ENCODE measurements at regions not wholly inside any gene's neighbourhood (a gene's known extent, or its start where the extent isn't known, plus 50 kb on each side); places are given as distances from the start of the nearest gene placed in this dataset.
"Not testable (repeated sequence)": the region's sequence is repeated elsewhere in the genome, so short reads cannot be mapped to it uniquely, and the experiment has no call there.

DNA sequence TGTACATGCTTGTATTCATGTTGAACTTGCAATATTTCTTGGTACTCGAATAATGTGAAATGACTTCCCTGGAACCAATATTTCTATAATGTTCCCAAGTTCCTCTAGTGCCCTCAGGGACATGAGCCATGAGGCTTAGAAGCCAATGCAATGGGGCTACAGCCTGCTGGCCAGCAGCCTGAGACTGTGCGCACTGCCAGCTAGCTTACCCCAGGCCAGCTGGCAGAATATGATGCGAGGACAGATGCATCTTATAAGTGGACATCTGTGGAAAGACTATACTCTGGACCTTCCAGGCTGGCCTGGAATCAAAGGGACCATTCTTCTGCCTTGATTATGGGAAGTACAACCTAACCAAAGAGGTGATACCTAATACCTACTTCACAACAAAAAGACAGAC is 1862.0 kb upstream of the ACO1 start:
- Histone ChIP-seq H3K4me3 (no peak overlapping the region), H3K27ac (no peak overlapping the region), H3K9me3 (no peaks in the 10 kb centered on the region), H3K36me3 (no peaks in the 10 kb centered on the region), H3K4me1 (no peaks in the 10 kb centered on the region), H3K27me3 (no peaks in the 10 kb centered on the region)
- intact Hi-C loops (cut with DNase I) = no loop called here
- TF ChIP-seq, protein P1, sequence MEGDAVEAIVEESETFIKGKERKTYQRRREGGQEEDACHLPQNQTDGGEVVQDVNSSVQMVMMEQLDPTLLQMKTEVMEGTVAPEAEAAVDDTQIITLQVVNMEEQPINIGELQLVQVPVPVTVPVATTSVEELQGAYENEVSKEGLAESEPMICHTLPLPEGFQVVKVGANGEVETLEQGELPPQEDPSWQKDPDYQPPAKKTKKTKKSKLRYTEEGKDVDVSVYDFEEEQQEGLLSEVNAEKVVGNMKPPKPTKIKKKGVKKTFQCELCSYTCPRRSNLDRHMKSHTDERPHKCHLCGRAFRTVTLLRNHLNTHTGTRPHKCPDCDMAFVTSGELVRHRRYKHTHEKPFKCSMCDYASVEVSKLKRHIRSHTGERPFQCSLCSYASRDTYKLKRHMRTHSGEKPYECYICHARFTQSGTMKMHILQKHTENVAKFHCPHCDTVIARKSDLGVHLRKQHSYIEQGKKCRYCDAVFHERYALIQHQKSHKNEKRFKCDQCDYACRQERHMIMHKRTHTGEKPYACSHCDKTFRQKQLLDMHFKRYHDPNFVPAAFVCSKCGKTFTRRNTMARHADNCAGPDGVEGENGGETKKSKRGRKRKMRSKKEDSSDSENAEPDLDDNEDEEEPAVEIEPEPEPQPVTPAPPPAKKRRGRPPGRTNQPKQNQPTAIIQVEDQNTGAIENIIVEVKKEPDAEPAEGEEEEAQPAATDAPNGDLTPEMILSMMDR (IDR thresholded peaks at IDR 0.05) = no peak
- ATAC-seq (no peak), DNase-seq (no peak)

DNA sequence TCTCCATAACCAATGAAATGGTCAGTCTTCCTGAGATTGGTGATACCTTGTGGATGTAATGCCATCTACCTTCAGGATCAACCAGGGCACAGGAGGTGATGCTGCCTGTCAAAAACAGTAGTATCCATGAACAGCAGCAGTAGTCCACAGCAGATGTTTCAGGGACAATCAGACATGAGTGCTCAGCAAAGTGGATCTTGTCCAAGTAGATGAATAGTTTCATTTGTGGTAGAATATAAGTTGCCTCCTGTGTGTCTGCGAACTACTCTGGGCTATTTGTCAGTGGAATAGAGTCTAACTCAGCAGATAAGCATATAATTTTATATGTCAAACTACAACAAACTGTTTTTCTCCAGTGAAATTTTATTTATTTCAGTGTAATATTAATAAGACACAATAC is 1860.1 kb upstream of the ACO1 start:
- intact Hi-C loops (cut with DNase I) = no loop called here
- no peak for DNase-seq
- Histone ChIP-seq H3K4me1 (no peaks in the 10 kb centered on the region), H3K4me3 (no peak overlapping the region), H3K27ac (no peak overlapping the region), H3K27me3 (no peaks in the 10 kb centered on the region), H3K9me3 (no peaks in the 10 kb centered on the region), H3K36me3 (no peaks in the 10 kb centered on the region)
- TF ChIP-seq, protein P1 (IDR thresholded peaks at IDR 0.05) = no peak
- ATAC-seq = no peak

DNA sequence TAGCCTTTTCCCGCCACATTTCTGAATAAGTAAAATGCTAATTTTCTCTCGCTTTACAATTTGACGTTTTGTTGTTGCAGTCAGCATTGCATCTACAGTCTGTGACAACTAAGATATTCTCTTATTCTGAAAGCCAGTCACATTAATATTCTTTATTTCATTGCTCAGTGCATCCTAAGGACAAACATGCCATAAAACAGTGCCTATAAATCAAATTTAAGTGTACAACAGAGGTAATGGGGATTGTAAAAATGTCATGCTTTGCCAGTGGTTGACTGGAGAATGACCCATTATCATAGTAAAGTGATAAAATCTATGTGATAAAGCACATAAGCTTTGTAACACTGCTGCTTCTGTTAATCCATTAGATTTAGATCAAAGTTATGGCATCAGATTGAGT is 1850.0 kb upstream of the ACO1 start:
- no peak for ATAC-seq
- H3K4me3 ChIP-seq = no peak overlapping the region
- H3K36me3 ChIP-seq = no peaks in the 10 kb centered on the region
- no peaks in the 10 kb centered on the region for H3K4me1 ChIP-seq
- no peak for DNase-seq
- intact Hi-C loops (cut with DNase I) = no loop called here
- no peaks in the 10 kb centered on the region for H3K27me3 ChIP-seq
- H3K27ac ChIP-seq = no peak overlapping the region
- H3K9me3 ChIP-seq = peaks cover 0 to 15% of the 10 kb centered on the region in 2 donors
- TF ChIP-seq, protein P1 (IDR thresholded peaks at IDR 0.05) = no peak

DNA sequence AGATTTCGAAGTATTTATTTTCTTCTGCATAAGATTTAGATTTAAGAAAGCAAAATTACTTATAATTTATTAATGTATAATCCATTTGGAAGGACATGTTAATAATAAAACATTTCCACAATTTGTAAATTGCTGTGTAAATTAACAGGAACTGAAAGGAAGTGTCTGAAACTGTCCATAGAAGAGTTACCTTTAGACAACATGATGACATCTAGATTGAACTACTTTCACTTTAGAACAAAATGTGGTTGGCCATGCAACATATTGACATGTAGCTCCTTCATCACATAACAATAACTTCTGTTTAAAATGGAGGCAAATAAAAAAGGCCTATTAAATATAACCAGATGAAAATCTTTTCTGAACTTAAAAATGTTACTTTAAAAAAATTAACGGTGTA is 1849.5 kb upstream of the ACO1 start:
- Histone ChIP-seq H3K4me1 (no peaks in the 10 kb centered on the region), H3K36me3 (no peaks in the 10 kb centered on the region), H3K4me3 (no peak overlapping the region), H3K27me3 (no peaks in the 10 kb centered on the region), H3K27ac (no peak overlapping the region), H3K9me3 (peaks cover 0 to 15% of the 10 kb centered on the region in 2 donors)
- intact Hi-C loops (cut with DNase I) = no loop called here
- no peak for DNase-seq
- TF ChIP-seq, protein P1 (IDR thresholded peaks at IDR 0.05) = no peak
- ATAC-seq = no peak

DNA sequence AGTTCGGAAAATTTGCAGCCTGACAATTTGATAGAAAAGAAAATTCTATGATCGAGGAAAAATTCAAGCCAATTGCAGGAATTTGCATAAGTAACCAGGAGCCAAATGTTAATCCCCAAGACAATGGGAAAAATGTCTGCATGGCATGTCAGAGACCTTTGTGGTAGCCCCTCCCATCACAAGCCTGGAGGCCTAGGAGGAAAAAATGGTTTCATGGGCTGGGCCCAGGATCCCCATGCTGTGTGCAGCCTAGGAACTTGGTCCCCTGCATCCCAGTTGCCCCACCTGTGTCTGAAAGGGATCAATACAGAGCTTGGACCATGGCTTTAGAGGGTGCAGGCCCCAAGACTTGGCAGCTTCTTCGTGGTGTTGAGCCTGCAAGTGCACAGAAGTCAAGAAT is 1847.9 kb upstream of the ACO1 start:
- no peak overlapping the region for H3K4me3 ChIP-seq
- no peaks in the 10 kb centered on the region for H3K4me1 ChIP-seq
- H3K27ac ChIP-seq = no peak overlapping the region
- intact Hi-C loops (cut with DNase I) = no loop called here
- DNase-seq (no peak), ATAC-seq (no peak)
- peaks cover 0 to 8% of the 10 kb centered on the region in 2 donors for H3K9me3 ChIP-seq
- TF ChIP-seq, protein P1 (IDR thresholded peaks at IDR 0.05) = no peak
- no peaks in the 10 kb centered on the region for H3K27me3 ChIP-seq
- no peaks in the 10 kb centered on the region for H3K36me3 ChIP-seq

DNA sequence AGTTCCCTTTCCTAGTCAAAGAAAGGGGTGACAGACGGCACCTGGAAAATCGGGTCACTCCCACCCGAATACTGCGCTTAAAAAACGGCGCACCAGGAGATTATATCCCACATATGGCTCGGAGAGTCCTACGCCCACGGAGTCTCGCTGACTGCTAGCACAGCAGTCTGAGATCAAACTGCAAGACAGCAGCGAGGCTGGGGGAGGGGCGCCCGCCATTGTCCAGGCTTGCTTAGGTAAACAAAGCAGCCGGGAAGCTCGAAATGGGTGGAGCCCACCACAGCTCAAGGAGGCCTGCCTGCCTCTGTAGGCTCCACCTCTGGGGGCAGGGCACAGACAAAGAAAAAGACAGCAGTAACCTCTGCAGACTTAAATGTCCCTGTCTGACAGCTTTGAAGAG is 1844.7 kb upstream of the ACO1 start:
- H3K36me3 ChIP-seq; DNase-seq; intact Hi-C loops (cut with DNase I); H3K4me1 ChIP-seq; H3K4me3 ChIP-seq; H3K27ac ChIP-seq; H3K9me3 ChIP-seq; H3K27me3 ChIP-seq; ATAC-seq: not testable (repeated sequence)
